Cardiac muscle cell (in vitro differentiated cells and primary cell): ENCODE measurements at regions not wholly inside any gene's neighbourhood (a gene's known extent, or its start where the extent isn't known, plus 50 kb on each side); places are given as distances from the start of the nearest gene placed in this dataset.

Experiments used
- DNase-seq, 2 donors: peaks; one replicate each; pipeline versions ENCODE4 v3.0.0 to v3.0.0-alpha.2; 2010 to 2017; ENCODE audit warnings: low read depth in 1 of 2, low spot score in 1 of 2
- H3K27ac ChIP-seq: fragments of 200-600 bp; sonication (generic); 2 replicates; pipeline ENCODE4 v1.5.1; 2016
- H3K27me3 ChIP-seq: fragments of 200-600 bp; sonication (generic); 2 replicates; pipeline ENCODE4 v1.6.0; 2016; ENCODE audit warnings: control low read depth
- H3K36me3 ChIP-seq: fragments of 200-600 bp; sonication (generic); 2 replicates; pipeline ENCODE4 v1.5.1; 2016; ENCODE audit warnings: control low read depth
- H3K4me1 ChIP-seq: fragments of 200-600 bp; sonication (generic); 2 replicates; pipeline ENCODE4 v1.8.1; 2017; ENCODE audit warnings: low read depth, mild to moderate bottlenecking, mixed run types
- H3K4me3 ChIP-seq: fragments of 200-600 bp; sonication (generic); 2 replicates; pipeline ENCODE4 v1.5.1; 2016; ENCODE audit warnings: mild to moderate bottlenecking
- H3K9me3 ChIP-seq: fragments of 200-600 bp; sonication (generic); 2 replicates; pipeline ENCODE4 v1.5.1; 2017; ENCODE audit warnings: low read depth, mild to moderate bottlenecking, control low read depth
- CTCF ChIP-seq: IDR thresholded peaks from 2 replicates; pipeline ENCODE4 v1.5.1; 2012; ENCODE audit warnings: low read depth, mild to moderate bottlenecking, low read length

- Histone ChIP-seq H3K36me3 (no peaks in the 10 kb centered on the region), H3K27me3 (no peaks in the 10 kb centered on the region), H3K4me1 (no peaks in the 10 kb centered on the region), H3K27ac (no peak overlapping the region), H3K4me3 (no peak overlapping the region), H3K9me3 (no peaks in the 10 kb centered on the region)
- no peak for DNase-seq
- no peak for TF ChIP-seq CTCF
Observed at GRCh38 chr4:95660719-95661118, 111.9 kb upstream of the UNC5C start.

GRCh38 chr4:95651891-95652290, 103.1 kb upstream of the UNC5C start:
- Histone ChIP-seq H3K4me3 (no peak overlapping the region), H3K36me3 (no peaks in the 10 kb centered on the region), H3K27me3 (no peaks in the 10 kb centered on the region), H3K4me1 (no peaks in the 10 kb centered on the region), H3K27ac (no peak overlapping the region), H3K9me3 (no peaks in the 10 kb centered on the region)
- TF ChIP-seq CTCF = no peak
- no peak for DNase-seq

GRCh38 chr4:95644417-95644816, 95.6 kb upstream of the UNC5C start:
- Histone ChIP-seq H3K27me3 (no peaks in the 10 kb centered on the region), H3K36me3 (no peaks in the 10 kb centered on the region), H3K27ac (no peak overlapping the region), H3K9me3 (no peaks in the 10 kb centered on the region), H3K4me3 (no peak overlapping the region), H3K4me1 (peaks cover 18% of the 10 kb centered on the region)
- no peak for TF ChIP-seq CTCF
- no peak for DNase-seq

- no peak overlapping the region for H3K27ac ChIP-seq
- H3K27me3 ChIP-seq = no peaks in the 10 kb centered on the region
- DNase-seq = no peak
- H3K36me3 ChIP-seq = no peaks in the 10 kb centered on the region
- no peak overlapping the region for H3K4me3 ChIP-seq
- no peak for TF ChIP-seq CTCF
- H3K9me3 ChIP-seq = no peaks in the 10 kb centered on the region
- peaks cover 18% of the 10 kb centered on the region for H3K4me1 ChIP-seq
Observed at GRCh38 chr4:95643627-95644026, 94.9 kb upstream of the UNC5C start.

GRCh38 chr4:95641571-95641970, 92.8 kb upstream of the UNC5C start:
- Histone ChIP-seq H3K36me3 (no peaks in the 10 kb centered on the region), H3K4me3 (no peak overlapping the region), H3K4me1 (peaks cover 18% of the 10 kb centered on the region), H3K9me3 (no peaks in the 10 kb centered on the region), H3K27me3 (no peaks in the 10 kb centered on the region), H3K27ac (no peak overlapping the region)
- DNase-seq = peak in 1 of 2 donors; percentile 82
- no peak for TF ChIP-seq CTCF

- H3K27me3 ChIP-seq = no peaks in the 10 kb centered on the region
- H3K9me3 ChIP-seq = no peaks in the 10 kb centered on the region
- peaks cover 18% of the 10 kb centered on the region for H3K4me1 ChIP-seq
- H3K4me3 ChIP-seq = no peak overlapping the region
- DNase-seq = peak in 1 of 2 donors; percentile 6
- H3K36me3 ChIP-seq = no peaks in the 10 kb centered on the region
- no peak overlapping the region for H3K27ac ChIP-seq
- no peak for TF ChIP-seq CTCF
Observed at GRCh38 chr4:95640311-95640710, 91.5 kb upstream of the UNC5C start.
